H9 (cell line): ENCODE measurements at regions not wholly inside any gene's neighbourhood (a gene's known extent, or its start where the extent isn't known, plus 50 kb on each side); places are given as distances from the start of the nearest gene placed in this dataset.

ENCODE experiments used
- DNase-seq: peaks from one replicate; pipeline ENCODE4 v3.0.0-alpha.2; 2017
- H2AFZ ChIP-seq: one replicate; pipeline ENCODE4 v1.6.1; 2013; ENCODE audit warnings: mild to moderate bottlenecking, low read length, control low read depth, moderate library complexity
- H2AK5ac ChIP-seq: 2 replicates; pipeline ENCODE4 v1.6.1; 2013; ENCODE audit warnings: low read length, control low read depth, mixed read lengths; ENCODE audit not compliant: insufficient read length
- H2BK120ac ChIP-seq: one replicate; pipeline ENCODE4 v1.6.1; 2013; ENCODE audit warnings: low read depth, mild to moderate bottlenecking, low read length, control low read depth, inconsistent platforms; ENCODE audit not compliant: poor library complexity, severe bottlenecking
- H2BK12ac ChIP-seq: 2 replicates; pipeline ENCODE4 v1.6.1; 2013; ENCODE audit warnings: low read length, control low read depth, mixed read lengths, low read depth; ENCODE audit not compliant: insufficient read length
- H2BK15ac ChIP-seq: 2 replicates; pipeline ENCODE4 v1.6.1; 2013; ENCODE audit warnings: low read depth, low read length, control low read depth
- H2BK20ac ChIP-seq: one replicate; pipeline ENCODE4 v1.6.1; 2013; ENCODE audit warnings: low read depth, mild to moderate bottlenecking, low read length, control low read depth, inconsistent platforms; ENCODE audit not compliant: poor library complexity, severe bottlenecking
- H2BK5ac ChIP-seq: 2 replicates; pipeline ENCODE4 v1.6.1; 2013; ENCODE audit warnings: low read length, control low read depth, mixed read lengths; ENCODE audit not compliant: insufficient read length
- H3K14ac ChIP-seq: 2 replicates; pipeline ENCODE4 v1.6.1; 2013; ENCODE audit warnings: low read length, control low read depth; ENCODE audit not compliant: insufficient read depth
- H3K18ac ChIP-seq: 2 replicates; pipeline ENCODE4 v1.6.1; 2013; ENCODE audit warnings: low read depth, mild to moderate bottlenecking, mixed read lengths, low read length, control low read depth; ENCODE audit not compliant: insufficient read length
- H3K23ac ChIP-seq: 2 replicates; pipeline ENCODE4 v1.6.1; 2013; ENCODE audit warnings: low read length, control low read depth, mixed read lengths, low read depth; ENCODE audit not compliant: insufficient read length
- H3K23me2 ChIP-seq: 2 replicates; pipeline ENCODE4 v1.6.1; 2013; ENCODE audit warnings: low read depth, mild to moderate bottlenecking, mixed read lengths, low read length, control low read depth; ENCODE audit not compliant: insufficient read length, poor library complexity, severe bottlenecking
- H3K27ac ChIP-seq: 2 replicates; pipeline ENCODE4 v1.5.1; 2013; ENCODE audit warnings: low read length, control low read depth, mixed read lengths, low read depth; ENCODE audit not compliant: insufficient read length
- H3K27me3 ChIP-seq: 2 replicates; pipeline ENCODE4 v1.6.1; 2013; ENCODE audit warnings: low read length, control low read depth, inconsistent platforms; ENCODE audit not compliant: insufficient read depth
- H3K4ac ChIP-seq: 2 replicates; pipeline ENCODE4 v1.6.1; 2013; ENCODE audit warnings: low read depth, mild to moderate bottlenecking, control low read depth, inconsistent platforms, low read length, moderate library complexity
- H3K4me1 ChIP-seq: 2 replicates; pipeline ENCODE4 v1.6.1; 2013; ENCODE audit warnings: low read length, control low read depth, inconsistent platforms; ENCODE audit not compliant: insufficient read depth
- H3K4me2 ChIP-seq: 2 replicates; pipeline ENCODE4 v1.6.1; 2013; ENCODE audit warnings: low read length, control low read depth, mixed read lengths; ENCODE audit not compliant: insufficient read length, insufficient read depth
- H3K56ac ChIP-seq: 2 replicates; pipeline ENCODE4 v1.6.1; 2013; ENCODE audit warnings: low read depth, mild to moderate bottlenecking, mixed read lengths, low read length, control low read depth; ENCODE audit not compliant: insufficient read length
- H3K79me1 ChIP-seq: 2 replicates; pipeline ENCODE4 v1.6.1; 2013; ENCODE audit warnings: low read depth, mild to moderate bottlenecking, moderate library complexity, low read length, control low read depth, inconsistent platforms; ENCODE audit not compliant: insufficient read depth, poor library complexity, severe bottlenecking
- H3K79me2 ChIP-seq: 2 replicates; pipeline ENCODE4 v1.6.1; 2013; ENCODE audit warnings: low read length, control low read depth, inconsistent platforms; ENCODE audit not compliant: insufficient read depth
- H3K9ac ChIP-seq: 2 replicates; pipeline ENCODE4 v1.6.1; 2013; ENCODE audit warnings: low read length, control low read depth, mixed read lengths; ENCODE audit not compliant: insufficient read length; ENCODE audit errors: extremely low read depth
- H3K9me3 ChIP-seq: one replicate; pipeline ENCODE4 v1.6.1; 2013; ENCODE audit warnings: low read depth, low read length, inconsistent platforms; ENCODE audit not compliant: control insufficient read depth
- H3T11ph ChIP-seq: one replicate; pipeline ENCODE4 v1.6.1; 2013; ENCODE audit warnings: mild to moderate bottlenecking, low read length, control low read depth, inconsistent platforms
- H4K20me1 ChIP-seq: one replicate; pipeline ENCODE4 v1.6.1; 2013; ENCODE audit not compliant: control insufficient read depth, insufficient read length, insufficient read depth
- H4K5ac ChIP-seq: 2 replicates; pipeline ENCODE4 v1.6.1; 2013; ENCODE audit warnings: low read depth, mild to moderate bottlenecking, mixed read lengths, low read length, control low read depth; ENCODE audit not compliant: insufficient read length
- H4K8ac ChIP-seq: replicated peaks from 2 replicates; pipeline ENCODE4 v1.6.1; 2013; ENCODE audit warnings: low read length, control low read depth, mixed read lengths, low read depth; ENCODE audit not compliant: insufficient read length
- H4K91ac ChIP-seq: 2 replicates; pipeline ENCODE4 v1.6.1; 2013; ENCODE audit warnings: low read depth, mild to moderate bottlenecking, moderate library complexity, mixed read lengths, low read length, control low read depth; ENCODE audit not compliant: insufficient read length
- H3K27ac Mint-ChIP-seq, 3 experiments: 2 replicates in 2 of 3; 3 replicates in 1 of 3; pipeline ENCODE4 v1.8.0; 2020 to 2021; ENCODE audit warnings: mixed read lengths in 3 of 3, mild to moderate bottlenecking in 1 of 3, moderate library complexity in 1 of 3
- H3K27me3 Mint-ChIP-seq: 2 replicates; pipeline ENCODE4 v1.8.0; 2021; ENCODE audit warnings: low read depth, mild to moderate bottlenecking, moderate library complexity, mixed read lengths
- H3K36me3 Mint-ChIP-seq, 3 experiments: 2 replicates in 2 of 3; 3 replicates in 1 of 3; pipeline ENCODE4 v1.8.0; 2020 to 2021; ENCODE audit warnings: low read depth in 3 of 3, mixed read lengths in 3 of 3; ENCODE audit not compliant: insufficient read depth in 1 of 3
- H3K4me1 Mint-ChIP-seq, 2 experiments: 2 replicates each; pipeline ENCODE4 v1.8.0; 2020; ENCODE audit warnings: mixed read lengths in 2 of 2
- H3K4me3 Mint-ChIP-seq, 2 experiments: 2 replicates in 1 of 2; 3 replicates in 1 of 2; pipeline ENCODE4 v1.8.0; 2020 to 2021; ENCODE audit warnings: mild to moderate bottlenecking in 2 of 2, mixed read lengths in 2 of 2, moderate library complexity in 1 of 2
- H3K9me3 Mint-ChIP-seq, 2 experiments: 2 replicates in 1 of 2; 3 replicates in 1 of 2; pipeline ENCODE4 v1.8.0; 2020; ENCODE audit warnings: mild to moderate bottlenecking in 2 of 2, mixed read lengths in 2 of 2, moderate library complexity in 1 of 2
- CTCF ChIP-seq: fragments of 200-600 bp; sonication (generic); conservative IDR thresholded peaks from 3 replicates; pipeline ENCODE4 v1.8.0; 2021; ENCODE audit warnings: antibody characterized with exemption, mild to moderate bottlenecking
- WGBS: extraction: QIAGEN DNeasy Blood & Tissue Kit; methylation state at CpG from one replicate; pipeline ENCODE4 v1.1.7; 2013; ENCODE audit warnings: missing lambda C conversion rate, low lambda C conversion rate, mixed read lengths; ENCODE audit not compliant: insufficient read length; ENCODE audit errors: extremely low coverage; 5-methylcytosine and 5-hydroxymethylcytosine counted together

- no peak overlapping the region for H2BK120ac ChIP-seq
- DNase-seq, result no peak
- no peak overlapping the region for H2BK15ac ChIP-seq
- H2BK20ac ChIP-seq, result no peak overlapping the region
- H3K23ac ChIP-seq, result no peak overlapping the region
- no peaks in the 10 kb centered on the region for H4K20me1 ChIP-seq
- H3K4me3 Mint-ChIP-seq, result no peak overlapping the region
- H3K27me3 ChIP-seq, result no peaks in the 10 kb centered on the region
- peaks cover 7% of the 10 kb centered on the region for H3K27me3 Mint-ChIP-seq
- H3K4me1 Mint-ChIP-seq, result peaks cover 14 to 18% of the 10 kb centered on the region in 2 experiments
- no peak overlapping the region for H4K5ac ChIP-seq
- H3K9me3 ChIP-seq, result no peaks in the 10 kb centered on the region
- H3K4me1 ChIP-seq, result no peaks in the 10 kb centered on the region
- no peak overlapping the region; a peak in 2 of 7 replicates for H3K27ac Mint-ChIP-seq
- no peaks in the 10 kb centered on the region for H3K9me3 Mint-ChIP-seq
- no peaks in the 10 kb centered on the region for H3K23me2 ChIP-seq
- H3K9ac ChIP-seq, result no peak overlapping the region
- no peak overlapping the region for H4K8ac ChIP-seq
- H3K18ac ChIP-seq, result no peak overlapping the region
- no peaks in the 10 kb centered on the region; a peak in 2 of 7 replicates for H3K36me3 Mint-ChIP-seq
- no peak overlapping the region for H3K4me2 ChIP-seq
- no peaks in the 10 kb centered on the region for H3K79me1 ChIP-seq
- no peak overlapping the region for H2AK5ac ChIP-seq
- no peak overlapping the region for H3K4ac ChIP-seq
- H3K27ac ChIP-seq, result no peak overlapping the region
- no peak overlapping the region for H3K56ac ChIP-seq
- H3K79me2 ChIP-seq, result no peaks in the 10 kb centered on the region
- no peak overlapping the region for H2BK12ac ChIP-seq
- no peak for TF ChIP-seq CTCF
- no peak overlapping the region for H2BK5ac ChIP-seq
- H3T11ph ChIP-seq, result no peak overlapping the region
- no peak overlapping the region for H4K91ac ChIP-seq
- WGBS, result no CpG with 5 or more reads among the region's 12 CpGs
- no peak overlapping the region for H2AFZ ChIP-seq
- H3K14ac ChIP-seq, result no peak overlapping the region
These were observed 369.3 kb upstream of the IRX1 start for GRCh38 chr5:3226196-3226920.
